HCT116 (cell line): ENCODE measurements at regions not wholly inside any gene's neighbourhood (a gene's known extent, or its start where the extent isn't known, plus 50 kb on each side); places are given as distances from the start of the nearest gene placed in this dataset.

Experiments
- ATAC-seq: fragments of 200-7000 bp; cut with Tn5 transposase; 2 replicates; pipeline ENCODE4 v1.9.1; 2020; ENCODE audit warnings: mild to moderate bottlenecking, moderate library complexity
- BruUV-seq: library from RNA; stranded (reverse); fragments of 400-500 nt; replicated peaks from 2 replicates; lab custom pipeline; 2021; lab: Mats Ljungman, UMichigan
- CTCF ChIA-PET: fragments of 300-600 bp; sonication (Branson Sonifier 250); formaldehyde crosslinking; loops from one replicate; lab custom pipeline; 2021; ENCODE audit warnings: antibody characterized with exemption; lab: Charles Lee
- POLR2A ChIA-PET: fragments of 300-600, 350-600 bp; sonication (Branson Sonifier 250); formaldehyde crosslinking; loops from one replicate; lab custom pipeline; 2021; ENCODE audit warnings: antibody characterized with exemption; lab: Charles Lee
- RAD21 ChIA-PET, 2 experiments: fragments of 300-600 bp; sonication (Branson Sonifier 250); formaldehyde crosslinking; loops; one replicate each; lab custom pipeline; 2023; ENCODE audit warnings: low total read pairs in 2 of 2; ENCODE audit not compliant: uncharacterized antibody in 2 of 2, unreplicated experiment in 2 of 2, low non-redundant PET in 1 of 2; lab: Charles Lee
- DNase-seq: peaks from one replicate; pipeline ENCODE4 v3.0.0-alpha.2; 2010; ENCODE audit warnings: low read depth, low spot score
- H2AFZ ChIP-seq: fragments of 200-600 bp; shearing (Covaris generic), sonication (generic); 2 replicates; pipeline ENCODE4 v1.6.1; 2017; ENCODE audit warnings: low read depth, mixed run types, mixed read lengths, antibody characterized with exemption, low read length; ENCODE audit not compliant: poor library complexity, severe bottlenecking
- H3K27ac ChIP-seq: 2 replicates; pipeline ENCODE4 v1.5.1; 2012; ENCODE audit warnings: low read depth, low read length
- H3K27me3 ChIP-seq: fragments of 200-600 bp; sonication (generic); 2 replicates; pipeline ENCODE4 v1.6.1; 2016; ENCODE audit warnings: mixed run types, low read length, mixed read lengths; ENCODE audit not compliant: insufficient read depth
- H3K36me3 ChIP-seq, 2 experiments: fragments of 200-500 bp in 1 of 2; fragments of 200-600 bp in 1 of 2; sonication (Bioruptor generic) in 1 of 2; sonication (generic) in 1 of 2; 2 replicates each; pipeline versions ENCODE4 v1.5.1 to v1.6.1; 2014 to 2016; ENCODE audit warnings: low read length in 2 of 2, inconsistent platforms in 1 of 2, mixed read lengths in 1 of 2, mixed run types in 1 of 2; ENCODE audit not compliant: insufficient read depth in 2 of 2, control insufficient read depth in 1 of 2
- H3K4me1 ChIP-seq, 2 experiments: fragments of 200-600 bp in 1 of 2; sonication (generic) in 1 of 2; 2 replicates each; pipeline versions ENCODE4 v1.5.1 to v1.6.1; 2012 to 2017; ENCODE audit warnings: low read length in 2 of 2, inconsistent platforms in 1 of 2, mild to moderate bottlenecking in 1 of 2, mixed read lengths in 1 of 2, mixed run types in 1 of 2, moderate library complexity in 1 of 2; ENCODE audit not compliant: insufficient read depth in 2 of 2, control insufficient read depth in 1 of 2
- H3K4me2 ChIP-seq: fragments of 200-600 bp; sonication (generic); 2 replicates; pipeline ENCODE4 v1.6.1; 2017; ENCODE audit warnings: mixed run types, low read length, mixed read lengths
- H3K4me3 ChIP-seq, 2 experiments: fragments of 200-600 bp in 1 of 2; sonication (generic) in 1 of 2; replicated peaks in 1 of 2; 2 replicates each; pipeline ENCODE4 v1.5.1; 2011 to 2016; ENCODE audit warnings: low read length in 2 of 2, control low read depth in 1 of 2, low read depth in 1 of 2, mild to moderate bottlenecking in 1 of 2, mixed read lengths in 1 of 2, mixed run types in 1 of 2
- H3K79me2 ChIP-seq: fragments of 200-600 bp; sonication (generic); 2 replicates; pipeline ENCODE4 v1.6.1; 2017; ENCODE audit warnings: mild to moderate bottlenecking, mixed run types, low read length, moderate library complexity, mixed read lengths; ENCODE audit not compliant: insufficient read depth
- H3K9ac ChIP-seq: fragments of 200-600 bp; sonication (generic); 2 replicates; pipeline ENCODE4 v1.6.1; 2016; ENCODE audit warnings: low read length, mixed read lengths
- H3K9me2 ChIP-seq: fragments of 200-600 bp; sonication (generic), shearing (Covaris generic); 2 replicates; pipeline ENCODE4 v1.6.1; 2017; ENCODE audit warnings: mixed run types, mild to moderate bottlenecking, moderate library complexity; ENCODE audit not compliant: insufficient read depth
- H3K9me3 ChIP-seq, 2 experiments: fragments of 200-500 bp in 1 of 2; fragments of 200-600 bp in 1 of 2; sonication (Bioruptor generic) in 1 of 2; sonication (generic) in 1 of 2; 2 replicates each; pipeline ENCODE4 v1.6.1; 2014 to 2017; ENCODE audit warnings: low read length in 2 of 2, mixed read lengths in 2 of 2, inconsistent platforms in 1 of 2, low read depth in 1 of 2, mild to moderate bottlenecking in 1 of 2, mixed run types in 1 of 2, moderate library complexity in 1 of 2; ENCODE audit not compliant: control insufficient read depth in 1 of 2, insufficient read depth in 1 of 2
- H4K20me1 ChIP-seq: fragments of 200-600 bp; sonication (generic), shearing (Covaris generic); 2 replicates; pipeline ENCODE4 v1.6.1; 2017; ENCODE audit warnings: mixed run types, mild to moderate bottlenecking, moderate library complexity; ENCODE audit not compliant: insufficient read depth
- ATF3 ChIP-seq: IDR thresholded peaks from 2 replicates; pipeline ENCODE4 v1.6.1; 2012
- CBX3 ChIP-seq: IDR thresholded peaks from 2 replicates; pipeline ENCODE4 v1.6.1; 2012; ENCODE audit warnings: low read depth
- EGR1 ChIP-seq: IDR thresholded peaks from 2 replicates; pipeline ENCODE4 v1.6.1; 2012; ENCODE audit warnings: low read depth
- ELF1 ChIP-seq: IDR thresholded peaks from 2 replicates; pipeline ENCODE4 v1.6.1; 2012; ENCODE audit warnings: low read depth, borderline replicate concordance
- EZH2phosphoT487 ChIP-seq: fragments of 200-600 bp; IDR thresholded peaks from 2 replicates; pipeline ENCODE4 v1.6.1; 2018; ENCODE audit warnings: antibody characterized with exemption, borderline replicate concordance
- POLR2A ChIP-seq: IDR thresholded peaks from 2 replicates; pipeline ENCODE4 v1.7.0; 2011; ENCODE audit warnings: borderline replicate concordance; ENCODE audit not compliant: insufficient read depth, insufficient read length; ENCODE audit errors: extremely low read depth
- REST ChIP-seq: IDR thresholded peaks from 2 replicates; pipeline ENCODE4 v1.6.1; 2012; ENCODE audit warnings: low read depth
- TCF7L2 ChIP-seq: IDR thresholded peaks from 2 replicates; pipeline ENCODE4 v1.7.0; 2011; ENCODE audit warnings: borderline replicate concordance, inconsistent platforms; ENCODE audit not compliant: insufficient read depth, insufficient read length; ENCODE audit errors: extremely low read depth
- intact Hi-C: fragments of 100-400 bp; cut with micrococcal nuclease; formaldehyde crosslinking; loops from 2 replicates; pipeline ENCODE4 v1.10.0; 2022

DNA sequence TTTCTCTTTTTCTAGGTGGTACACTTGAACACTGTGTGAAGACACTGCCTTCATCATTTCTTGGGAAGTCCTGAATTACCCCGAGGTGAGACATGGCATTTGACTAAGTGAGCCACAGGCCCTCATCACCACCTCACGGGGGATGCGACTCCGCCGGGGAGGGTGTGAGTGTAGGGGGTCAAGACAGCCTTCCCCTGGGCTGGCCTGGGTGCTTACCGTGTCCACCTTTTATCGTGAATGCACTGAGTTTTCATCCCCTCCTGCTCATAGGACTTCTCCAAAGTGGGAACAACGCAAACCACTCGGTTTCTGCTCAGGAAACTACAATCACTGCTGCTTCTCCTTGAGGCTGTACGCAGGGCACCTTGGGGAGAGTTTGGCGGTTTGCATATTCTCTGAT, 176.9 kb downstream of the SH2D4B start:
- DNase-seq (no peak), ATAC-seq (no peak)
- ChIA-PET POLR2A (no interaction called here), CTCF (no interaction called here), RAD21 (no interaction called here)
- H3K4me3 ChIP-seq, result no peak overlapping the region
- no peak overlapping the region for H3K27ac ChIP-seq
- H3K4me1 ChIP-seq, result no peaks in the 10 kb centered on the region
- H3K9me3 ChIP-seq, result no peaks in the 10 kb centered on the region
- no peaks in the 10 kb centered on the region for H3K79me2 ChIP-seq
- intact Hi-C loops, result no loop called here
- no peak for TF ChIP-seq CBX3
- no peak for TF ChIP-seq POLR2A
- TF ChIP-seq EZH2phosphoT487, result no peak
- TF ChIP-seq TCF7L2, result no peak
- TF ChIP-seq EGR1, result no peak
- no peak for TF ChIP-seq REST
- no peak for TF ChIP-seq ATF3
- no peak for TF ChIP-seq ELF1
- no peak overlapping the region for H3K9ac ChIP-seq
- no peaks in the 10 kb centered on the region for H3K36me3 ChIP-seq
- no peaks in the 10 kb centered on the region for H4K20me1 ChIP-seq
- no TSS peak for BruUV-seq
- peaks cover 25% of the 10 kb centered on the region for H3K27me3 ChIP-seq
- H2AFZ ChIP-seq, result no peak overlapping the region
- H3K9me2 ChIP-seq, result no peaks in the 10 kb centered on the region
- H3K4me2 ChIP-seq, result no peak overlapping the region
